ENCODE measurements at regions not wholly inside any gene's neighbourhood (a gene's known extent, or its start where the extent isn't known, plus 50 kb on each side); places are given as distances from the start of the nearest gene placed in this dataset.

- Histone ChIP-seq H3K23ac (ENCODE audit: insufficient read length) (no peak overlapping the region), H2AK5ac (ENCODE audit: low read depth, low read length) (no peak overlapping the region), H2BK5ac (ENCODE audit: low read depth, low read length) (no peak overlapping the region), H3K14ac (ENCODE audit: insufficient read length) (no peak overlapping the region), H2BK15ac (ENCODE audit: low read length) (no peak overlapping the region), H3K4me3 (ENCODE audit: extremely low read depth in 1 of 4, insufficient read depth in 2 of 4, low read depth in 3 of 4, low read length in 4 of 4) (no peak overlapping the region), H3K27ac (ENCODE audit: low read depth, low read length) (no peak overlapping the region), H4K5ac (ENCODE audit: insufficient read length, low read depth, low read length) (no peak overlapping the region), H3K18ac (ENCODE audit: extremely low read depth, low read length) (no peak overlapping the region), H3K79me2 (ENCODE audit: control insufficient read depth in 1 of 2, insufficient read depth in 2 of 2, low read length in 2 of 2) (no peaks in the 10 kb centered on the region), H4K20me1 (replicated peaks in 1 of 2; ENCODE audit: control insufficient read depth in 1 of 2, insufficient read depth in 2 of 2, low read length in 2 of 2) (no peaks in the 10 kb centered on the region), H2BK120ac (replicated peaks; ENCODE audit: low read depth, low read length) (no peak overlapping the region), H3K23me2 (ENCODE audit: low read depth, low read length) (no peaks in the 10 kb centered on the region), H4K8ac (ENCODE audit: extremely low read depth, insufficient read depth, low read length) (no peak overlapping the region), H3K4me2 (ENCODE audit: insufficient read depth in 1 of 2, low read depth in 2 of 2, low read length in 2 of 2) (no peak overlapping the region), H2AFZ (ENCODE audit: low read length) (peak overlapping the region; percentile 22; the same call in 1 of the 2 replicates), H3K4me1 (replicated peaks in 1 of 4; ENCODE audit: control insufficient read depth in 3 of 4, insufficient read depth in 4 of 4, low read length in 3 of 4) (no peaks in the 10 kb centered on the region), H3K9me3 (ENCODE audit: insufficient read depth in 2 of 2, low read depth in 1 of 2, low read length in 1 of 2) (no peaks in the 10 kb centered on the region), H4K91ac (replicated peaks; ENCODE audit: insufficient read length, low read length) (no peak overlapping the region), H3K4ac (replicated peaks; ENCODE audit: insufficient read length, low read depth, low read length) (no peak overlapping the region), H2BK12ac (ENCODE audit: low read depth, low read length) (no peak overlapping the region), H3K36me3 (ENCODE audit: control insufficient read depth in 2 of 4, insufficient read depth in 4 of 4, low read length in 3 of 4) (no peaks in the 10 kb centered on the region), H3K79me1 (ENCODE audit: low read depth, low read length) (no peaks in the 10 kb centered on the region), H3K9ac (replicated peaks in 1 of 4; ENCODE audit: extremely low read depth in 1 of 4, low read depth in 3 of 4, low read length in 3 of 4) (no peak overlapping the region), H3K56ac (replicated peaks; ENCODE audit: insufficient read length, low read depth, low read length) (no peak overlapping the region), H2BK20ac (ENCODE audit: low read length) (no peak overlapping the region), H3K27me3 (replicated peaks in 1 of 4; ENCODE audit: control insufficient read depth in 3 of 4, extremely low read depth in 1 of 4, insufficient read depth in 3 of 4, low read length in 3 of 4) (no peaks in the 10 kb centered on the region)
- ChIA-PET CTCF (ENCODE audit: partially characterized antibody) (interaction anchor here (1.1 to 2.0 kb wide), 4 partner anchors 15 to 116 kb away, joined by 3 to 5 read pairs (median 3); no protein-coding TSS in a partner anchor), POLR2A (ENCODE audit: partially characterized antibody) (no interaction called here)
- WGBS, 2 experiments (ENCODE audit: extremely low coverage in 1 of 2, insufficient coverage in 1 of 2, insufficient read length in 1 of 2, insufficient replicate concordance in 2 of 2, low coverage in 1 of 2, low lambda C conversion rate in 2 of 2, missing lambda C conversion rate in 1 of 2), result 89% methylated on average over 9 of the region's 9 CpGs; no CpG with 5 or more reads in 1 of the 2 experiments
- DNase-seq (ENCODE audit: low read depth in 1 of 2, low spot score in 2 of 2), result no peak
- no peak for FAIRE-seq
- TF ChIP-seq, protein P1, sequence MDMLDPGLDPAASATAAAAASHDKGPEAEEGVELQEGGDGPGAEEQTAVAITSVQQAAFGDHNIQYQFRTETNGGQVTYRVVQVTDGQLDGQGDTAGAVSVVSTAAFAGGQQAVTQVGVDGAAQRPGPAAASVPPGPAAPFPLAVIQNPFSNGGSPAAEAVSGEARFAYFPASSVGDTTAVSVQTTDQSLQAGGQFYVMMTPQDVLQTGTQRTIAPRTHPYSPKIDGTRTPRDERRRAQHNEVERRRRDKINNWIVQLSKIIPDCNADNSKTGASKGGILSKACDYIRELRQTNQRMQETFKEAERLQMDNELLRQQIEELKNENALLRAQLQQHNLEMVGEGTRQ (IDR thresholded peaks at IDR 0.05; ENCODE audit: low read length), result no peak
These were observed 95.8 kb upstream of the EGFL6 start for GRCh38 chrX:13473442-13474163.

Data from H1 (cell line).